GM21825 (cell line): ENCODE measurements at regions not wholly inside any gene's neighbourhood (a gene's known extent, or its start where the extent isn't known, plus 50 kb on each side); places are given as distances from the start of the nearest gene placed in this dataset.

Experiments
- ATAC-seq: cut with Tn5 transposase; IDR thresholded peaks from one replicate; pipeline ENCODE4 v1.9.1; 2021; ENCODE audit warnings: mild to moderate bottlenecking, moderate library complexity; ENCODE audit not compliant: unreplicated experiment

DNA sequence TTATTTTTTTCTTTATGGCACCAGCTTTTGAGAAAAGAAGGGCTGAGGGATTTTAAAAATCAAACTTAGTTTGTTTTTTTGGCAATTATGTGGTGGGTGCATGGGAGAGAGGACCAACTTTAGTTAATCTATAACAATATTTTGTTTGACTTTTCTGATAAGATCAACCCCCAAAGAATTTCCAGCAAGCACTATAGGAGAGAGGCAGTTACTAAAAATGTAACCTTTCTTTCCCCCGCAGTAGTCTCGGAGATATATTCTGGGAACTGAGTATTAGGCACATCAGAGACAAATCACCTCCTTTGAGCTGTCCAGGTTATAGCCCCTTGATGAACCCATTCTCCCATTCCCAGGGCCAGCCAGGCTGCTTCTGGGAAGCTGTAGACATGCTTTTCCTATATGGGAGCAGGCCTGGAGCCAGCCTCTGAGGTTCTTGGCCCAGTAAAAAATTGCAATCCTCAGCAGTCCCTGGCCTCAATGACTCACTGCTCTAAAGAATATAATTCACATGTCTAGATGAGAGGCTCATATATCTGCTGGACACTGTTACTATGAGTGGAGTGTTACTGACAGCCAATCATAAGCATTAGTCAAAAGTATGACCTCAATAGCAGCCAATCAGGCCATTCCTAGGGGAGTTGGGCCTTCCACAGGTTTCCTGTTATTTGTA is 138.3 kb upstream of the AGBL1 start:
- no peak for ATAC-seq

DNA sequence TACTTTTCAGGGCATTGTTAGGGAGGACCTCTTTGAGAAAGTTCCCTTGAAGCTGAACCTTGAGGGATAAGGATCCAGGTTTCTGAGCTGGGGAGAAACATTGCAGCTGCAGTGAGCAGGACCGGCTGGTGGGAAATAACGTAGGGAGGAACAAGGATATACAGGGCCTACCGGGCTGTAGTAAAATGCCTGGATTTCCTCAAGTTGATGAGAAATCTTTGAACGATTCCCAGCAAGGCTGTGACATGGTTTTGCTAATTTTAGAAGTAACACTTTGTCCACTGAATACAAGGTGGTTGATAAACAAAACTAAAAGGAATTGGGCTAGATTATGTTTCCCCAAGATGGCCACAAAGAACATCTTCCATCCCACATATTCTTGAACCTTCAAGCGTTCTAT is 137.0 kb upstream of the AGBL1 start:
- ATAC-seq = no peak

DNA sequence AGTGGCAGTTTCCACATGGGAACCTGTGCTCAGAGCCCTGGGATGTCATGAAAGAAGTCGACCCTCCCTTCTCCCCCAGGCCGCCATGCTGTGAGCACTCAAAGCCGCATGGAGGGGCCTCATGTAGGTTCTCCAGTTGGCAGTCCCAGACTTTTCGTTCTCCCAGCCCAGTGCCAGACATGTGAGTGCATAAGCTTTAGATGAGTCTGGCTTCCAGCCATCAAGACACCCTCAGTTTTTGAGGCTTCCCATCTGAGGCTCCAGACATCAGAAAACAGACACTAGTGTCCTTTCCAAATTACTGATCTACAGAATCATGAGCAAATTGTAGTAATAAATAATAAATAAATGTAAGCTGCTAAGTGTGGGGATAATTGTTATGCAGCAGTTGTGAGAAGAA is 136.5 kb upstream of the AGBL1 start:
- ATAC-seq = no peak

DNA sequence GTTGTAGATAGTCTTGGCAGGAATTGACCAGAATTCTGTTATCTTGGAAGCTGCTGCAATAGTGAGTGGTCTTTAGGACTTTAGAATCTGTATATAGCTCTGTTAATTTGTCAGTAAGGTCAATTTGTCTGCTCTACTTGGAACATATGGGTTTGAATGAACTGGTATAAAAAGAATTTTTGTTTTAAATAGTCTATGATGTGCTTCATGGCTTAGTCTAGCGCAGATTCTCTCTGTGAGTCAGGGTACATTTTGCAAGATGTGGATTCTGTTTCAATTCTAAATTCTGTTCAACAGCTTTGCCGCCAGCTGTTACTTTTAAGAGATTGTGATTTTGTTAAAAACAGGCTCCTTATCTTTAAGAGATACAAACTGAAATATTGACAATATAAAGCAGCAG is 135.9 kb upstream of the AGBL1 start:
- ATAC-seq = no peak

DNA sequence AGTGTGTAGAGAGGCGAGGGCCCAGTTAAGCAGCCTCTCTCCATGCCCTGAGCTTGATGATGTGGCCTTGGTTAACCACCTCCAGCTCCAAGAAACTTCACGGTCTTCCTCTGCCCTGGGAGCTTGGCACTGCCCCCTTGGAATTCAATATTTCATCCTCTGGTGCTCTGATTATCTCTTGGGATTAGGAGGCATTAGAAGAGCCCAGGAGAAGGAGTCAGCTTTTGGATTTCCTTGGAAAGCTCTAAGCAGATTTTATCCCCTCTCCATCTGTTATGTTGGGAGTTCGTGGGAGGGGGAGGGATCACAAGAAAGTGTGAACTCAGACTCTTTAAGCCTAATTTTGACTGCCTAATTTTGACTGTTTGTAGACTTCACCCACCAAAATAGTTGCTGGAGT is 132.7 kb upstream of the AGBL1 start:
- no peak for ATAC-seq

DNA sequence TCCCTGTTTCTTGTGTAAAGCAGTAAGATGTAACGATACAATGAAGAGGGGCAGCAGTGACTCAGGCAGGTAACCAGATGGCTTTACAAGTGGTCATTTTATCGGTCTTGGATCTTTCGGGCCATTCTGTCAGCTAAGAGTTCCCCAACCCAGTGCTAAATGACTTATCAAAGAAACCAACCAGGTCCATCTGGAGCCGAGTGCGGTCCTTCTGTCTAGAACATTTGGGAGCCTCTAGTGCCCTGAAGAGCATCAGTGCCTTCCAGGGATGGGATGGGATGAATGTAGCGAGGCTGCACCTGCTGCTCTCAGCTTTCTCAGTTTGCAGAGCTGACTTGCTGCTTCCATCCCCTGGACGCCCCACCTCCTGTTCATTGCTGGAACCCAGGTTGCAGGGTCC is 131.7 kb upstream of the AGBL1 start:
- no peak for ATAC-seq

DNA sequence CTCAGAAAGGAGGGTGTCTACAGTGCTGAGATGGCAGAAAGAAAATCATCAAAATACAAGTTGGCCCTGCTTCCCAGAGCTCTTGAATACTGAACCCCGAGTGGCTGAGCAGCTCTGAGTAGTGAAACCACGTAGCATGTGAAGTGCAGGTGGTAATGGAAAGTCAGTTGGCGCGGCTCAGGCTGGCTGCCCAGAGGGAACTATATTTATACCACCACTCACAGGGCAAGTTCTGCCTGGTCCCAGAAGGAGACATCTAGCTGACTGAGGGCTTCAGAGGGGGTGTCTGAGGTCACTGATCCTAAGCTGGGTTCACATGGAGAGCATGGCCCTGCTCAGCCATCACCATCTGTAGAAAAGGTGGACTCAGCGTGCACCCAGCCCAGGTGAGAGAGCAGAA is 129.6 kb upstream of the AGBL1 start:
- peak; percentile 85 for ATAC-seq

DNA sequence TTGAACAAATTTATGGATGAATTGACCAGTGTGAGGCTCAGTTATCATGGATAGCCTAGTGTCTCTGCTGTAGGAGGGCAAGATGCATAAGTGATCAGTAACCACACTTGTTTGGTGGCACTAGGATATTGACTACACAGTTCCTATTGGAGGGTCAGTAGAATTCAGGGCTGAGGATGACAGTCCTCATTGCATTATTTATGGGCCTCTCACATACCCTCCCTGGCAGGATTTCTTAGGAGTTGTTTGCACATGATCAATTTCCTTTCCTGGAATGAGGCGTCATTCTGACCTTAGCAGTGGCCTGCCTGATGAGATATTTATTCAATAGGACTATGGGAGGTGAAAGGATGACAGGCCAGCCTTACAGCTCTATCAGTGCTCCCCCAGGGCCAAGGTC is 125.1 kb upstream of the AGBL1 start:
- ATAC-seq = no peak

DNA sequence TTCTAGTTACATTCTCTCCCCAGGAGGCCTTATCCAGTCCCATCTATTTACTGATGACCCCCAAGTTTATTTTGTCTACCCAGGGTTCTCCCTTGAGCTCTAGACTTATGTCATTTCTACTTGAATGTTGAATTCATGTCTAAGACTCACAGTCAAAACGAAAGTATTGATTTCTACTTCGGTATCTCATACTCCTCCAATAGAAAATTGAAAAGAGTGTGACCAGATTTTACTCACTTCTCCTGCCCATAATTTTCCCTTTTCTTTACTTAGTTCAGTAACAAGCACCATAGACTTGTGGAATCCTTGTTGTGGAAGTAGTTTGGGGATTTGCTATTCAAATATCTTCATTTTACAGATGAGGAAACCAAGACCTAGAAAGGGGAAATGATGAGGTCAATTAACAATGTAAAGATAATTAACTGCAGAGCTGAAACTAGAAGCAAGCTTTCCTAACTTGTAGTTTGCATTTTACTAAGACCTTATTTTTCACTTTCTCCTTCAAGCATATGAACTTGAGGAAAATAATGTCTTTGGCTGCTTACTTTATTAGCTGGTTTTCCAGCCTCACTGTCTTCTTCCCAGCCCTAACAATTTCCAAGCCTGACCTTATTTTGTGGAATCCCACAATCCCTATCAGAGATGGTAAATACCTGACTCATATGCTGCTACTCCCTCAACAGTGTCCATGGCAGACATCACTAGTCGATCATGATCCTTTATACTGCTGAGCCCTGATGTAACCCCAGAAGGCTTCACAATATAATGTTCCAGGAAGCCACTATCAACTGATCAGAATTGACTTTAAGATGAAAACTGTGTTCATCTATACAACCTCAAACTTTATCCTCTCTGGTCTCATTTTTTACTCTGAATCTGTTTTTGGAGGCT is 123.9 kb upstream of the AGBL1 start:
- peak; percentile 85 for ATAC-seq

DNA sequence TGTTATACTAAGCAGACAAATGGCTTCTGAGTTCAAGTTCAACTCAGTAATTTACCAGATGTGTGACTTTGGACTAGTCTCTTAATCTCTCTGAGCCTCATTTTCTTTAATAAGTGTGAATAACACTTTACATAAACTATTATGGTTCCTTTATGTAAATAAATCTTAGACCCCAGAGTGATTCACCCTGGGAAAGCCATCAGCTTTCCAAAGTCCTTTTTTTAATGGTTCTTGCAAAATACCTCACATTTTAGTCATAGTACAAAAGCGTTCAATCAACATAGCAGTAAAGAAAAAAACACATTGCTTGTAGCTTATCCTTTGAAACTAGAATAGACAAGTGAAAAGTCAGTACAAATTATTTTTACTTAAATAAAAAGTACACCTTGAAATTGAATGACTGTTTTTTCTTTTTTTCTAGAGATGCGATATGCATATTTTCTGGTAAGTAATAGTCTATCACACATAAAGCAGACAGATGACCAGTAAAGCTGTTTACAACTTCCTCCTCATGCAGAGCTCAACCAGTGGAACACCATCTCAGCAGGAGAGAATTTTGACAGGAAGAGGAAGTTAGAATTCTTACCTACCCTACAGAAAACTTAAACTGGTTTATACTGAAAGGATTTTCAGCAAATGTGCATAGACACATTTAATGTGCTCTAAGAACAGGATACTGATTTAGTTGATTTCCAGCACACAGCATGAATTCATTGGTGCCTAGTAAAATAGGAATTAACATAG is 123.0 kb upstream of the AGBL1 start:
- no peak for ATAC-seq

DNA sequence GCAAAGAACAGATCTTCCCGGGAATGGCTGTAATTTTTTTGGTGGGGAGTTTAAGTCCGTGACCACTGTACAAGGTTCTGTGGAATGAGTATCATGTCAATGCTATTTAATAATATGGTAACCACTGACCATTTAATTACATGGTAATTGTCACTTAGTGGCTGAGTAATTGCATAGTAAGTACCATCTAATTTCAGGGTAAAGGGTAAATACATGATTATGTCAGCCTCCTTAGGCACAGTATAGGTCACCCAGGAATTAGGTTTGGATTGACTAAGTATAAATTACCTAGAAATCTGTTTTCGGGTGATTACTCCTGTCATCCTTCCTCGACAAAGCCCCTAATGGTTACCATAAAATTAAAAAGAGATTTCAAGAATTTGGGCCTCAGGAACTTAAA is 120.1 kb upstream of the AGBL1 start:
- ATAC-seq = no peak

DNA sequence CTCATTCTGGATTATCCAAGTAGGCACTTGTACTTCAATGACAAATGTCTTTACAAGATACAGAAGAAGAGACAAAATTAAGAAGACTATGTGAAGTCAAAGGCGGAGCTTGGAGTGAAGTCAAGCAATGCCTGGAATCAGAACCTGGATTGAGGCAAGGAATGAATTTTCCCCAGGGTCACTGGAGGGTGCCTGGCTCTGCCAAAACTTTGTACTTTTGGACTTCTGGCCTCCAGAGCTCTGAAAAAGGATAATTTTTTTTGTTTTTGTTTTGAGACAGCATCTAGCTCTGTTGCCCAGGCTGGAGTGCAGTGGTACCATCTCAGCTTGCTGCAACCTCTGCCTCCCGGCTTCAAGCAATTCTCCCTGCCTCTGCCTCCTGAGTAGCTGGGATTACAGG is 119.3 kb upstream of the AGBL1 start:
- ATAC-seq = no peak

DNA sequence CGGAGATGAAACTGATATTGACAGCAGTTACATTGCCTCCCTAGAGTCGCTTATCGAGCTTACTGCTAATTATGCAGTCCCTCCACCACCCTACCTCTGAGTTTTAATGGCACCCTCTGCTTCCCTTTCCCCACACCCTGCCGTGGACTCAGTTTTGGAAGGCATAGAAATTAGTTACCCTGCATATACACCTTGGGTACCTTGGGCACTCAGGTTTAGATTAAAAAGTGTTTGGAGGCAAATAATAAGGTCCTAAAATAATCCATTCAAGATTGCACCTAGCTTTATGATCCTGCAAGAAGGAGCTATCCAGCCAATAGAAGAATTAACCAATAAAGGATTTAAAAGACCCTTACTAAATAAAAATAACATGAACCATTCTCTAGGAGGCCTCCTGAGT is 117.8 kb upstream of the AGBL1 start:
- no peak for ATAC-seq

DNA sequence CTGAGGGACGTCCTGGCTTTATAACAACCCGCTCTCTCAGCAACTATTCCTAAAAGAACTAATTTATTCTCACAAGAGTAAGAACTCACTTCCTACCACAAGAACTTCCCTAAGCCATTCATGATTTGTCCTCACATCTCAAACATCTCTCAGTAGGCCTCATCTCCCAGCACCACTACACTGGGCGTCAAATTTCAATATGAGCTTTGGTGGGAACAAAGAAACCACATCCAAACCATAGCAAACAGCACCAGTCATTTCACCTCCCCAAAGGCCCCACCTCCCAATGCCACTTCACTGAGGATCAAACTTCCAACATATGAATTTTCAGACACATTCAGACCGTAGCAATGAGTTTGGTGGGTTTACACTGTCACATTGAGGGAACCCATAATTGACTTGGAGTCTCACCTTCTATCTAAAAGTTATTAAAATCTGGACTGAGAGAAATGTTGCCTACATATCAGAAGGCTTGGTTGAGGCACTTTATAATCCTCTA is 116.4 kb upstream of the AGBL1 start:
- no peak for ATAC-seq

DNA sequence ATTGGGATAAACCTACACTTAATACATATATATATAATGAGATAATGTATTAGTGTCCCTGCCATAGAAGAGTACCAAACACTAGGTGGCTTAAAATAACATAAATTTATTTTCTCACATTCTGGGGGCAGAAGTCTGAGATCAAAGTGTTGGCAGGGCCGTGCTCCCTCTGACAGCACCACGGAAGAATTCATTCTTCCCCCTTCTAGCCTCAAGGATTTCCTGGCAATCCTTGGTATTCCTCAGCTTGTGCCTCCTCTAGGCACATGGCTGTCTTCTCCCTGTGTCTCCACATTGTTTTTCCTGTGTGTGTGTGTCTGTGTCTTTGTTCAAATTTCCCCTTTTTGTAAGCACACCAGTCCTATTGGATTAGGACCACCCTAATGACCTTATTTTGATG is 115.2 kb upstream of the AGBL1 start:
- ATAC-seq = no peak

DNA sequence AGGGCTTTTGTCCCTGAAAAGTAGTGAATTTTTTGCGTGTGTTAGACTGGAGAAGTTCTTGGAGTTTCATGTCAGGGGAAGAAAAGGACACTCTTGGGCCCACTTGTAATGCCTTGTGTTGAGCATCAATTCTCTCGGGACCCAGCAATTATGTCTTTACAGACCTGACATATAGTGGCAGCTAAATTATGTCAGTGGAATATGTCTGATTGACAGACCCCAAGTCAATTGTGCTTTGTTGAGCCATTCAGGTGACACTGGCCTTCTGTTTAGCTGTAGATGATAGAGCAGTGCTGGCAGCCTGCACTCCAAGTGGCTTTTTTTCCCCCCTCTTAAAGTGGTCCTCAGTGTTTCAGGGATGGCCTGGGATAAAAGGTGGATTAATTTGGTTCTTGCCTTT is 112.1 kb upstream of the AGBL1 start:
- ATAC-seq = no peak

DNA sequence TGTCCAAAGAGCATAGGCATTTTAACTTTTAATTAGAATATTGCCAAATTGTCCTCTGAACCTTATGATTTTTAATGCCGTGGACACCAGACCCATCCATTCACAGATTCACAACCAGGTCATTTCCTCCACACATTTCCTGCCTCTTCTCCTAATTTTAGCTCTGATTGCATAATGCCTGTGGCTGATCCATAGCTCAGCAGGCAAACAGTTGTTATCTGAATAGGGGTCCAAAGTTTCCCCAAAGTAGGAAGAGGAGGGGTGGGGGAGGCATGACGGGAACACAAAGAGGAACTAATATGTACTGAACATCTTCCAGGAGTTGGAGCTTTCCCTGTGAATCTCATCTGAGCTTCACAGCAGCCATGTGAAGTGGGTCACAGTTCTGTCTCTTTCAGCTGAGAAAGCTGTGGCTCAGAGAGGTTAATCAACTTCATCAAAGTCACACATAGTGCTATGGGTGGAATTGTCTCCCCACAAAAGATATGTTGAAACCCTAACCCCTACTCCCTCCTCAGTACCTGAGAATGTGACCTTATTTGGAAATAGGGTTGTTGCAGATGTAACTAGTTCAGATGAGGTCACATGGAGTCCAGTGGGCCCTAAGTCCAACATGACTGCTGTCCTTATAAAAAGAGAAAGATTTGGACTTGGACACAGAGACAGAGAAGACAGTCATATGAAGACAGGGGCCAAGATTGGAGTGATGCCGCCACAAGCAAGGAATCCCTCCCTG is 106.7 kb upstream of the AGBL1 start:
- no peak for ATAC-seq

DNA sequence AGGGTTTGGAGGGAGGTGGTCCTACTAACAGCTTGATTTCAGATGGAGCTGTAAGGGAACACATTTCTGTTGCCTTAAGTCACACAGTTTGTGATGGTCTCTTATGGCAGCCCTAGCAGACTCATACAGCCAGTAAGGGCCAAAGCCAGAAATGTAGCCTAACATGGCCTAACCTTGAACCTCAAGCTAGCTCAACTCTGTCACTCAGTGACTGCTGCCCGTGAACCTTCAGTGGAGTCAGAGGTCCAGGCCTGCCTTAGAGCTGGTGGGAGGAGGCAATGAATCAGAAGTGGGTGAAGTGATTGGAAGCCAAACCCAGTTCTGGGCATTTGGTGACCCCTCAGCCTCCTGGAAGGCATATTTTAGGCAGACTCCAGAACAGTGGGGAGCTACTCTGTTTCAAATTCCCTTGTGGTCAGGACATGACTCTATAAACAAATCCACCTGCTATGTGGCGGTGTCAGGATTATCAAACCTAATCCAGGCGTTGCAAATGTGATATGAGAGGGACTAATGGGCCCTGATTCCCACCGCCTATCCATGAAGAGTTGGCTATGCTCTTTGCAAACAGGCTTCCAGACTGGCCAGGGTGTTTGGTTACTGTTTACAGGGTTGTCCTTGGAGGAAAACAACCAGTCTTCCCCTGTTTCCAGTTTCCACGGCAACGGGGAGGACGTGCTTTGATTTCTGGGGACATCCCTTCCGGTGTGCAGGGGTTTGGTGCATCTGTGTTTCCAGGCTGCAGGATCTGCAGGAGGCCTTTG is 105.9 kb upstream of the AGBL1 start:
- no peak for ATAC-seq

DNA sequence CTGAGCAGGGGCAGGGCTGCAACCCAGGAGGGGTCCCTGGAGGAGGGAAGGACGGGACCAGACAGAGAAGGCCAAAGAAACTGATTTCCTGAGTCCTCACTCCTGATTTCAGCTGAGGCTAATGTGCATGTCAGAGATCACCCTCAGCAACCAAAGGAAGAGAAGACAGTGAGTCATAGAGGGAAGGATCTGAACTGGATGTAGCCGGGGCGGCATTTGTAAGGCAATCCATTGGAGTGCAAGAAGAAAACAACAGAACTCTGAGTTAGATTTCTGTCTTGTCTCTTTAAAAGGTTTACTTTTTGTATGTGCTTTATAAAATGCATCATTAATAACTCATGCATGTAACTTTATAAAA is 105.3 kb upstream of the AGBL1 start:
- ATAC-seq = no peak

DNA sequence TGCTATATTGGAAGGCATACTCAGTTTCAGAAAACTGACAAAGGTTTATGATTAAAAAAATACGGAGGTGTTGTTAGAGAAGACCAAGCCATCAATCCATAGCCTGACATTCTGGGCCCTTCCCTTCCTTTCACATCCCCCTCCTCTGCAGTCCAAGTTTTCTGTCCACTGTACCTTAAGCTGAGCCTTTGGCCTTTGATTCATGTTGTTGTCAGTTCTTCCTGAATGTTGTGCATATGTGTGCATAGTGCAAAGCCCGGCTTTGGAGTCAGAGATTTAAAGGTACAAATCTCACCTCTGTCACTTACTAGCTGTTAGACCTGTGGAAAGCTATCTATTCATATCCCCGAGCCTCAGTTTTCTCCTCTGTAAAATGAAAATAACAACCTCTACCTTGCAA is 104.9 kb upstream of the AGBL1 start:
- ATAC-seq = no peak
